Renal cortical epithelial cell (primary cell): ENCODE measurements at regions not wholly inside any gene's neighbourhood (a gene's known extent, or its start where the extent isn't known, plus 50 kb on each side); places are given as distances from the start of the nearest gene placed in this dataset.

Source experiments
- DNase-seq: peaks from one replicate; pipeline ENCODE4 v3.0.0-alpha.2; 2011; ENCODE audit warnings: low read depth

GRCh38 chr21:41689289-41689583 lies 77.6 kb downstream of the RIPK4 start:
- DNase-seq, result no peak

DNA sequence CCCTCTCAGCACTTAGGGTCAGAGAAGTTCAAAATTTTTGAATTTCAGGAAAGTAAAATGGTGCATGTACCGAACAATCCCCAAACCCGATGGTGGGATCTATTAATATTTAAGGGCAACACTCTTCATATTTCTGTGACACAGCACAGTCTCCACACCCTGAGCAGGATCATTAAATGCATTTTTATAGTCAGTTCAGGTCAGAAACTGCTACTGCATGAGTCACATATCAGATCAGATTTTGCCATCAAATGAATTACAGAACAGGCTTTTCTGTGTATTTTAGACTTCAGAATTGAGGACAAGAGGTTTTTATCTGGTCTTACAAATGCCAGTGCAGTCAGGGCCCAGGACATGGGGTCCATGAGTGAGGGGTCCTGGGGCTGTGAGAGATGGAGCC lies 79.2 kb downstream of the RIPK4 start:
- DNase-seq, result peak; percentile 32

- DNase-seq, result no peak
Measured at GRCh38 chr21:41686664-41687063, 80.2 kb downstream of the RIPK4 start.

DNA sequence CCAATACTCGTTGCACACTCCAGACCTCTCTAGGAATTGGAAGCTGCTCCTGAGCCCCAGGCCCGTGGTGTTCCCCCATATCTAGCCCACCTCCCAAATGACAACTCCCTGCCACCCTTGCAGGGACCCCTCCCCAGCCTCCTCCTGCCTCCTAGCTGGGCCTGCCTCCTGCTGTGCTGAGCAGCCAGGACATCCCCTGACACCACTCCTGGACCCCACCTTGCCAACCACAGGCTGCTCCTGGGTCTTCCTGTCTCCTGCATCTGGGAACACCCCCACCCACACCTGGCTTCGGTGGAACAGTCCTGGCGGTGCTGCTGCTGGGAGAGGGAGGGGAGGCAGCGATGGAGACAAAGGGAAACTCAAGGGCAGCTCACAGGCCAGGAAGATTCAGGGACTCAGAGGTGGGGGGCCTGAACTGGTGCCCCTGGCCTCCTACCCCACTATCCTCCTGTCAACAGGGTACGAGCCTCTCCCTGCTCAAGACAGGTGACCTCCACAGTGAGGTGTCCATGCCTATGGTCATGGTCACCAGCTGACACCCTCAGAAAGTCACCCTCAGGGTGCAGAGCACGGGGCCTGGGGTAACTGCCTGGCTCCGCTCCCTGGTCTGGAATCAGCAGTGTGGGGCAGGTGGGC lies 81.2 kb downstream of the RIPK4 start:
- no peak for DNase-seq

DNA sequence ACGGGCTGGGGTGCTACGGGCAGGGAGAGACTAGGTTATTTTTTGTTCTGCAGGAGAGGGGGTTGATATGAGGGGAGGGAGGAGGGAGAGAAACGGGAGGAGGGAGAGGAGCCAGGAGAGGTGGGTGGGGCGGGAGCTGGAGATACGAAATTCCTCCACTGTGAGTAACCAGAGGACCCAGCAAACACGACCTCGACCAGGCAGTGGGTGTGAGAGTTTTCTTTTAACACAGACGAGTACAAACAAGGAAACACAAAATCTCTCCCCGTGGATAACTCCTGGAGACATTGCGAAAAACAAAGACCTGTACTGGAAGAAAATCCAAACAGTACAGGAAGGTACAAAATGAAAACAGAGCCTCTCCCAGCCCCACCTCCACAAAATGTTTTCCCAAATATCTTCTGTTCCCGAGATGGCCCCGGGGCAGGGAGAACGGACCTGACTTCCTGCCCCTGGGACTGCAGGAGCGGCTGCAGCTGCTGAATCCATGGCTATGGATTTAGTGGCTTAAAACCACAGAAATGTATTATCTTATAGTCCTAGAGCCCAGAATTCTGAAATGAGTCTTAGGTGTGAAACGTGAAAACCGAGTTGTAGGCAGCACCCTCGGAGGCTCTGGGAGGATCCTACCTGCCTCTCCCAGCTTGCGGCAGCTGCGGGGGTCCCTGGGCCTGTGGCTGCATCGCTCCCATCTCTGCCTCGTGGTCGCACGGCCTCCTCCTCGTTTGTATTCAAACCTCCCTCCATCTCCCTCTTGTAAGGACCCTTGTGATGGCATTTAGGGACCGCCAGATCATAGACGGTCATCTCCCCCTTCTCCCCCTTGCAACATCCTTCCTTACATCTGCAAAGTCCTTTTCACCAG lies 82.2 kb downstream of the RIPK4 start:
- DNase-seq, result peak; percentile 86

DNA sequence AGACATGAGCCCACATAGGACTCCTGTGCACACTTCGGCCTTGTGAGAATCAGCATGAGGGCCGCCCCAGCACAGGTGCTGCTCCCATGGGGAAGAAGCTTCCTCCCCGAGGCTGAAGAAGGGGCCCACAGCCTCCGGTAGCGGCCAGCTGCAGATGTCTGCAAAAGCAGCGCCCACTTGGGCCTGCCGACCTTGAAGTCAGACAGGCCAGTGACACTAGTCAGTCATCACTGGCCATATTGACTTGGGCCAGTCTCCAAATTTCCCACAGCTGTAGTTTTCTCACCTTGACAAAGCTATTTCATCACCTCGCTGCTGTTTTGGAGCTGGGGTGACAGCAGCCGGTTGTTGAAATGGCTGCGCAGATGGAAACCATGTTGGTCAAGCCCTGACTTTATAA lies 83.0 kb downstream of the RIPK4 start:
- no peak for DNase-seq

DNA sequence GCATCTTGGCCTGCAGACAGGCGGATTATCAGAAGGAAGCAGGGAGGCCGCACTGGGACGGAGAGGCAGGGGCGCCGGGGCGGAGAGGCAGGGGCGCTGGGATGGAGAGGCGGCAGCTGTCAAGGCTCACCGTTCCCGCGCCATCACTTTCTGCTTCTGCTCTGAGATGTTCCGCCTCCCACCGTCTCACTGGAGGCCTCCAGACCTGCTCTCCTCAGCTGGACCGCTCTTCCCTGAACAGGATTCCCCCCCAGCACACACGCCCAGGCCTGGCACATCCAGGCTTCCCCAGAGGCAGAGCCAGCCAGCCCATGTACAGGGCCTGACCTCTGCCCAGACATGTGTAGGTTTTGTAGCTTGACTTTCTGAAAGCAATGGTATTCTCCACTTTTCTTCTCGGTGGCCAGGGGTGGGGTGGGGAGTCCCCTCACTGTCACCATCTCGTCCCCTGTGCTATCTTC lies 84.1 kb downstream of the RIPK4 start:
- no peak for DNase-seq

- DNase-seq, result no peak
Measured at GRCh38 chr21:41681939-41682718, 84.7 kb downstream of the RIPK4 start.

GRCh38 chr21:41681348-41681801 lies 85.5 kb downstream of the RIPK4 start:
- DNase-seq, result no peak

GRCh38 chr21:41680444-41681347 lies 86.2 kb downstream of the RIPK4 start:
- DNase-seq, result peak; percentile 23

GRCh38 chr21:41678924-41679318 lies 87.9 kb downstream of the RIPK4 start:
- peak; percentile 99 for DNase-seq

DNA sequence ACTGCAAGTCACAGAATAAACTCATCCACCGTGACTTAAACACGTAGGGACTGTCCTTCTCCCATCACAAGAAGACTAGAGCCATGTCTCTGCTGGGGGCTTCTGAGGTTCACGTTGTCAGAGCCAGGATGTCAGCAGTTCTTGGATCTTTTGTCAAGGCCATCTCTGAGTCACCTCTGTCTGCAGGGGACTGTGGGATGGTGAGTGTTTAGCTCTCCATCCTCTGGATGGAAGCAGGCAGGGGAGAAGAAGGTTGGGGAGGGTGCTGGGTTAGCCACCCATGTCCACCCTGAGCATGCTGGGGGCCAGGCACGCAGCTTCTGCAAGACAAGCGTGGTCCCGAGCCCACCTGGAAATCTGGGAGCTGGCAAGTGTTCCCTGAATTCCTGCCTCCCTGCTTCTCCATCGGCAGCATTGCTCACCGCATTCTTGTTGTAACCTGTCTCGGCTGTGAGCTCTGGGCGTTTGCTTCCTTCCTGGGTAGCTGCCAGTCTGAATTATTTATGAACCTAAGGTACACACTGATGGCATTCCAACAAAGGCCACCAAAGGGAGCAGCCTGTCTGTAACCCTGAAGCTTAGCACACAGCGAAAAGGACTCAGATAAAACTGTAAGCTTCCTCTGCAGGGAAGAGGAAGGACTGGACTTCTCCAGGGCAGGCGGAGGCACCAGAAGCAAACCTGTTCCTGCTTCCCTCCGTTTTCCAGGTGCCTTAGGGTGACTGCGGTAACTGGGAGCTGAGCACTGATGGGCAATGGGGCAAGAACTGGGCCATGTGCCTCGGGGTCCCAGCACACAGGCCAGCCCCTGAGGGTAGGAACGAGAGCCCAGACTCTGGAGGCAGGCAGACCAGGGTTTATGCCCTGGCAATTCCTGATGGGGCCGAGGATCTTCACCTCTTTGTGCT lies 88.6 kb downstream of the RIPK4 start:
- peak; percentile 96 for DNase-seq

- DNase-seq, result peak; percentile 87
Measured at GRCh38 chr21:41677671-41678015, 89.2 kb downstream of the RIPK4 start.

- DNase-seq, result no peak
Measured at GRCh38 chr21:41676198-41676597, 90.7 kb downstream of the RIPK4 start.

GRCh38 chr21:41675574-41675973 lies 91.3 kb downstream of the RIPK4 start:
- DNase-seq, result no peak

GRCh38 chr21:41674402-41674801 lies 92.5 kb downstream of the RIPK4 start:
- no peak for DNase-seq

DNA sequence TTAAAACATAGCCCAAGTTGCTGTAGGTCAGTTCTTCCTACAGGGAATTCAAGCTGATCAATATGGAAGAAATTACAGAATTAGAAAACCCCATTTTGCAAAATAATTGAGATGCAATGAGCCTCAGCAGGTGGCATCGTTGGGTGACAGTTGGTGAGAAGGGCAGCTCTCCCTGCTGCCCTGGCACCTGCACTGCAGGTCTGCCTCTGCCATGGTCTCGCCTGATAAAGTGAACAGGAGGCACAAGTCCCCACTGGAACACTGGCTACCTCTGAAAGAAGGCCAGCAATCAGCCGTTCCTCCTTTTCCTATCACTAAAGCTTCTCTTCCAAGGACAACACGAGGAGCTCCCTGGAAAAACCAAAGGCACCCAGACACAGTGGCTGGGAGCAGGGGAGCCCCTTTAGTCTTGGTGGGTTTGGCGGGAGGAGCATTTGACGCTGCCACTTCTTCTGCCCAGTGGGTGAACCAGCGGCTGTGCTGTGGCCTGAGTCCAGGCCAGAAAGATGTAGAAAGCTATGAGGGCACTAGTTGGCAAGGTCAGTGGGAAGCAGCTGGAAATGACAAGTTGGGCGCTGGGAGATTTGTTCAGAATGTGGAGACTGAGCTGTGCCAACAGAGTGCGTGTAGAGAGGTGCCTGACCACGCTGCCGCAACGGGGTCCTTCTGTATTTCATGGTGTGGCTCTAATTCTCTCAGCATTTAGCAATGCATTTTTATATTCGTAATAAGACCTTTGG lies 93.1 kb downstream of the RIPK4 start:
- DNase-seq, result no peak

GRCh38 chr21:41673071-41673470 lies 93.8 kb downstream of the RIPK4 start:
- DNase-seq, result no peak

DNA sequence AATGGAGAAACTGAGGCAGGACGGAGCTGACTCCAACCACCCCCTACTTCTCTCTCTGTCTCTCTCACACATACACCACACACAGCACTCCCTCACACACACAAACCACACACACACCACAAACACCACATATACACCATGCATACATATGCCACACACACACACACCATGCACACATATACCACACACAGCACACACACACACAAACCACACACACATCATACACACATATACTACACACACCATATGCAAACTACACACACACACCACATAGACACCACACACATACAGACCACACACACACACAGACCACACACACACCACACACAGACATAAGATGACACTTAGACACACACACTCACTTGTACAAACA lies 94.3 kb downstream of the RIPK4 start:
- DNase-seq, result no peak
